Gastroesophageal sphincter (tissue), 3 donors: ENCODE measurements at regions not wholly inside any gene's neighbourhood (a gene's known extent, or its start where the extent isn't known, plus 50 kb on each side); places are given as distances from the start of the nearest gene placed in this dataset.

ENCODE experiments used
- CTCF ChIP-seq, 4 experiments: fragments of 200-600 bp in 2 of 4; fragments of 450-650 bp in 2 of 4; sonication (generic) in 1 of 4; IDR thresholded peaks; one replicate each; pipeline ENCODE4 v1.5.1; 2017 to 2019; ENCODE audit warnings: antibody characterized with exemption in 4 of 4, mild to moderate bottlenecking in 2 of 4, moderate library complexity in 2 of 4
- EP300 ChIP-seq: sonication (generic); formaldehyde crosslinking; IDR thresholded peaks from one replicate; pipeline ENCODE4 v1.6.1; 2017; ENCODE audit warnings: antibody characterized with exemption, mild to moderate bottlenecking
- POLR2A ChIP-seq, 2 donors: fragments of 450-650 bp; IDR thresholded peaks; one replicate each; pipeline ENCODE4 v1.6.1; 2017; ENCODE audit warnings: antibody characterized with exemption in 2 of 2, mild to moderate bottlenecking in 2 of 2, moderate library complexity in 1 of 2
- POLR2AphosphoS5 ChIP-seq: sonication (generic); formaldehyde crosslinking; IDR thresholded peaks from one replicate; pipeline ENCODE4 v1.6.1; 2017; ENCODE audit warnings: antibody characterized with exemption

- no peak for TF ChIP-seq POLR2A (IDR thresholded peaks at IDR 0.05)
- no peak for TF ChIP-seq CTCF (IDR thresholded peaks at IDR 0.05)
- no peak for TF ChIP-seq EP300
- TF ChIP-seq POLR2AphosphoS5 = no peak
Measured at GRCh38 chr12:38961683-38962082, 56.3 kb upstream of the CPNE8 start.
